Esophagus squamous epithelium (tissue), 5 donors: ENCODE measurements at regions not wholly inside any gene's neighbourhood (a gene's known extent, or its start where the extent isn't known, plus 50 kb on each side); places are given as distances from the start of the nearest gene placed in this dataset.

ENCODE experiments used
- DNase-seq: peaks from one replicate; lab custom pipeline; 2025; lab: John Stamatoyannopoulos, UW
- H3K27ac ChIP-seq, 4 donors: fragments of 200-600 bp; sonication (generic); one replicate each; pipeline ENCODE4 v1.5.1; 2016 to 2019; ENCODE audit warnings: mild to moderate bottlenecking in 1 of 4
- H3K27me3 ChIP-seq, 4 donors: fragments of 200-600 bp; sonication (generic); 1 replicate in 3 of 4; 2 replicates in 1 of 4; pipeline versions ENCODE4 v1.5.1 to v1.6.0; 2017 to 2021; ENCODE audit warnings: antibody characterized with exemption in 1 of 4
- H3K36me3 ChIP-seq, 3 donors: fragments of 200-600 bp; sonication (generic); one replicate each; pipeline ENCODE4 v1.5.1; 2016 to 2019
- H3K4me1 ChIP-seq, 3 donors: fragments of 200-600 bp; sonication (generic); one replicate each; pipeline ENCODE4 v1.5.1; 2017 to 2019
- H3K4me3 ChIP-seq, 4 donors: fragments of 200-600 bp; sonication (generic); 1 replicate in 3 of 4; 2 replicates in 1 of 4; pipeline ENCODE4 v1.5.1; 2016 to 2019; ENCODE audit warnings: mild to moderate bottlenecking in 2 of 4, moderate library complexity in 1 of 4
- H3K9me3 ChIP-seq, 3 donors: fragments of 200-600 bp; sonication (generic); one replicate each; pipeline ENCODE4 v1.5.1; 2016 to 2019
- POLR2A ChIP-seq, 4 donors: fragments of 450-650 bp; IDR thresholded peaks; one replicate each; pipeline ENCODE4 v1.6.1; 2017; ENCODE audit warnings: antibody characterized with exemption in 4 of 4, mild to moderate bottlenecking in 4 of 4, moderate library complexity in 3 of 4
- WGBS, 2 donors: methylation state at CpG; one replicate each; pipeline ENCODE4 v1.1.5; 2018; 5-methylcytosine and 5-hydroxymethylcytosine counted together
- intact Hi-C: fragments of 100-400 bp; cut with DNase I; formaldehyde crosslinking; loops from one replicate; pipeline ENCODE4 v1.15.0; 2022
- TF ChIP-seq, protein P1 (sequence below), 6 experiments: fragments of 450-650 bp in 4 of 6; fragments of 200-600 bp in 2 of 6; sonication (generic) in 2 of 6; IDR thresholded peaks; one replicate each; pipeline ENCODE4 v1.5.1; 2016 to 2019; ENCODE audit warnings: antibody characterized with exemption in 6 of 6, mild to moderate bottlenecking in 4 of 6, moderate library complexity in 4 of 6
- donor health status: DM: yes; HTN: yes; CAD: no.

- DNase-seq: no peak
- TF ChIP-seq POLR2A (IDR thresholded peaks at IDR 0.05): no peak
- TF ChIP-seq, protein P1, sequence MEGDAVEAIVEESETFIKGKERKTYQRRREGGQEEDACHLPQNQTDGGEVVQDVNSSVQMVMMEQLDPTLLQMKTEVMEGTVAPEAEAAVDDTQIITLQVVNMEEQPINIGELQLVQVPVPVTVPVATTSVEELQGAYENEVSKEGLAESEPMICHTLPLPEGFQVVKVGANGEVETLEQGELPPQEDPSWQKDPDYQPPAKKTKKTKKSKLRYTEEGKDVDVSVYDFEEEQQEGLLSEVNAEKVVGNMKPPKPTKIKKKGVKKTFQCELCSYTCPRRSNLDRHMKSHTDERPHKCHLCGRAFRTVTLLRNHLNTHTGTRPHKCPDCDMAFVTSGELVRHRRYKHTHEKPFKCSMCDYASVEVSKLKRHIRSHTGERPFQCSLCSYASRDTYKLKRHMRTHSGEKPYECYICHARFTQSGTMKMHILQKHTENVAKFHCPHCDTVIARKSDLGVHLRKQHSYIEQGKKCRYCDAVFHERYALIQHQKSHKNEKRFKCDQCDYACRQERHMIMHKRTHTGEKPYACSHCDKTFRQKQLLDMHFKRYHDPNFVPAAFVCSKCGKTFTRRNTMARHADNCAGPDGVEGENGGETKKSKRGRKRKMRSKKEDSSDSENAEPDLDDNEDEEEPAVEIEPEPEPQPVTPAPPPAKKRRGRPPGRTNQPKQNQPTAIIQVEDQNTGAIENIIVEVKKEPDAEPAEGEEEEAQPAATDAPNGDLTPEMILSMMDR (IDR thresholded peaks at IDR 0.05): no peak
- Histone ChIP-seq H3K4me3 (no peak overlapping the region), H3K4me1 (peaks cover 0 to 10% (median 0%) of the 10 kb centered on the region in 3 donors), H3K9me3 (no peaks in the 10 kb centered on the region), H3K27me3 (no peaks in the 10 kb centered on the region), H3K36me3 (no peaks in the 10 kb centered on the region), H3K27ac (no peak overlapping the region)
- WGBS, 2 donors: 49 to 61% methylated on average over 6 to 10 of the region's 10 CpGs
- intact Hi-C loops: no loop called here
Measured at GRCh38 chr1:171421413-171422020, 63.8 kb upstream of the PRRC2C start.

- DNase-seq: no peak
- intact Hi-C loops: no loop called here
- peaks cover 0 to 10% (median 0%) of the 10 kb centered on the region in 3 donors for H3K4me1 ChIP-seq
- H3K27me3 ChIP-seq: no peaks in the 10 kb centered on the region
- H3K27ac ChIP-seq: no peak overlapping the region
- no peak overlapping the region for H3K4me3 ChIP-seq
- TF ChIP-seq, protein P1 (IDR thresholded peaks at IDR 0.05): no peak
- no peak for TF ChIP-seq POLR2A (IDR thresholded peaks at IDR 0.05)
- H3K9me3 ChIP-seq: no peaks in the 10 kb centered on the region
- no peaks in the 10 kb centered on the region for H3K36me3 ChIP-seq
- WGBS, 2 donors: 40 to 48% methylated on average over 4 to 5 of the region's 5 CpGs
Measured at GRCh38 chr1:171422511-171422910, 62.8 kb upstream of the PRRC2C start.

GRCh38 chr1:171424494-171424893 lies 60.8 kb upstream of the PRRC2C start:
- Histone ChIP-seq H3K36me3 (no peaks in the 10 kb centered on the region), H3K4me3 (no peak overlapping the region), H3K4me1 (peaks cover 0 to 10% (median 0%) of the 10 kb centered on the region in 3 donors), H3K27me3 (no peaks in the 10 kb centered on the region), H3K27ac (no peak overlapping the region), H3K9me3 (peaks cover 0 to 8% (median 0%) of the 10 kb centered on the region in 3 donors)
- intact Hi-C loops: no loop called here
- TF ChIP-seq, protein P1 (IDR thresholded peaks at IDR 0.05): no peak
- no peak for TF ChIP-seq POLR2A (IDR thresholded peaks at IDR 0.05)
- no peak for DNase-seq
- WGBS, 2 donors: 59 to 65% methylated on average over 4 of the region's 4 CpGs

- no peak overlapping the region for H3K4me3 ChIP-seq
- no peak overlapping the region for H3K27ac ChIP-seq
- WGBS, 2 donors: 90% methylated on average over 4 of the region's 4 CpGs; no CpG with 5 or more reads in 1 of the 2 donors
- intact Hi-C loops: no loop called here
- H3K9me3 ChIP-seq: peaks cover 0 to 13% (median 0%) of the 10 kb centered on the region in 3 donors
- H3K4me1 ChIP-seq: no peaks in the 10 kb centered on the region
- H3K36me3 ChIP-seq: no peaks in the 10 kb centered on the region
- H3K27me3 ChIP-seq: no peaks in the 10 kb centered on the region
- DNase-seq: no peak
- no peak for TF ChIP-seq POLR2A (IDR thresholded peaks at IDR 0.05)
- TF ChIP-seq, protein P1 (IDR thresholded peaks at IDR 0.05): no peak
Measured at GRCh38 chr1:171426645-171427044, 58.7 kb upstream of the PRRC2C start.

DNA sequence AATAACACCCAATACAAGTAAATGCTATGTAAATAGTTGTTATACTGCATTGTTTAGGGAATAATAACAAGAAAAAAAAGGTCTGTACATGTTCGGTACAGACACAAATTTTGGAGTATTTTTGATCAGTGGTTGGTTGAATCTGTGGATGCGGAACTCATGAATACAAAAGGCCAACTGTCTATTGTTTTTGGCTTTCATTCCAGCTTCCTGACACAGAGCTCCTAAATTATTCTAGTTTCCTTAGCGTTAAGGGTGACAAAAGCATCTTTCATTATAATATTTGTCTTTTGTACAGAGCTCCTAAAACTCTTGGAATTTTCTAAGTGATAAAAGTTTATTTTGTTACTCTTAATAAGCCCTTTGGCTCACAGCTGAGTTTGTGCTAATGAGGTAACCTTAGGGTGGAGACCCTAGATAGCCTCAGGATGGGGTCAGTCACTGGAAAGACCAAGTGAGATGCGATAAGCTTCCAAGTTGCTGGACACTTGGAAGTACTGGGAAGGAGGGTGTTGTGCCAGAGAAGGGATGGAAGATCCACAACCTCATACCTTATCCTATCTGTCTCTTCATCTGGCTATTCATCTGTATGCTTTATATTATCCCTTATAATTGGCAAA lies 57.4 kb upstream of the PRRC2C start:
- H3K36me3 ChIP-seq: no peaks in the 10 kb centered on the region

More for the DNA sequence above, 57.4 kb upstream of the PRRC2C start:
- no peak for TF ChIP-seq POLR2A (IDR thresholded peaks at IDR 0.05)
- Histone ChIP-seq H3K27me3 (no peaks in the 10 kb centered on the region), H3K9me3 (peaks cover 0 to 13% (median 0%) of the 10 kb centered on the region in 3 donors), H3K4me3 (no peak overlapping the region), H3K27ac (no peak overlapping the region), H3K4me1 (no peaks in the 10 kb centered on the region)
- 60 to 64% methylated on average over 4 of the region's 4 CpGs for WGBS, 2 donors
- intact Hi-C loops: no loop called here
- DNase-seq: no peak
